Heart left ventricle (tissue), 16 donors: ENCODE measurements at regions not wholly inside any gene's neighbourhood (a gene's known extent, or its start where the extent isn't known, plus 50 kb on each side); places are given as distances from the start of the nearest gene placed in this dataset.

Experiments
- ATAC-seq, 4 donors: fragments of 200-7000 bp; cut with Tn5 transposase; one replicate each; pipeline ENCODE4 v1.9.1; 2020 to 2022; ENCODE audit warnings: moderate library complexity in 4 of 4, mild to moderate bottlenecking in 3 of 4, moderate number of reproducible peaks in 1 of 4
- DNase-seq, 5 donors: peaks; one replicate each; pipeline ENCODE4 v3.0.0-alpha.2; 2020
- H3K27ac ChIP-seq, 12 donors: fragments of 200-600 bp; sonication (generic) in 4 of 12; one replicate each; pipeline versions ENCODE4 v1.5.0 to v1.8.0; 2016 to 2022; ENCODE audit warnings: mild to moderate bottlenecking in 2 of 12
- H3K27me3 ChIP-seq, 9 donors: fragments of 200-600 bp; sonication (generic) in 2 of 9; one replicate each; pipeline versions ENCODE4 v1.5.1 to v1.8.0; 2016 to 2022; ENCODE audit warnings: mild to moderate bottlenecking in 3 of 9
- H3K36me3 ChIP-seq, 9 donors: fragments of 200-600 bp; sonication (generic) in 2 of 9; one replicate each; pipeline versions ENCODE4 v1.5.0 to v1.8.0; 2018 to 2022; ENCODE audit warnings: mild to moderate bottlenecking in 2 of 9
- H3K4me1 ChIP-seq, 12 donors: fragments of 200-600 bp; sonication (generic) in 4 of 12; one replicate each; pipeline versions ENCODE4 v1.5.0 to v1.8.0; 2016 to 2022; ENCODE audit warnings: mild to moderate bottlenecking in 3 of 12
- H3K4me3 ChIP-seq, 12 donors: fragments of 200-600 bp; sonication (generic) in 4 of 12; one replicate each; pipeline versions ENCODE4 v1.5.0 to v1.8.0; 2017 to 2022; ENCODE audit warnings: mild to moderate bottlenecking in 9 of 12, moderate library complexity in 4 of 12
- H3K9me3 ChIP-seq, 12 donors: fragments of 200-600 bp; sonication (generic) in 4 of 12; one replicate each; pipeline versions ENCODE4 v1.5.0 to v1.8.0; 2016 to 2022; ENCODE audit warnings: mild to moderate bottlenecking in 1 of 12
- POLR2A ChIP-seq, 2 donors: fragments of 450-650 bp; IDR thresholded peaks; one replicate each; pipeline ENCODE4 v1.6.1; 2017; ENCODE audit warnings: antibody characterized with exemption in 2 of 2, mild to moderate bottlenecking in 2 of 2, moderate library complexity in 2 of 2
- WGBS, 4 donors: extraction: QIAGEN DNeasy Blood & Tissue Kit in 2 of 4; methylation state at CpG; one replicate each; pipeline versions ENCODE4 v1.1.5 to v1.1.7; 2013 to 2018; 5-methylcytosine and 5-hydroxymethylcytosine counted together
- intact Hi-C, 10 donors: fragments of 100-400 bp; cut with DNase I; formaldehyde crosslinking; loops; one replicate each; pipeline versions ENCODE4 v1.11.1 to v1.14.2; 2022
- TF ChIP-seq, protein P1 (sequence below), 12 donors: fragments of 200-600 bp; sonication (generic) in 4 of 12; IDR thresholded peaks; one replicate each; pipeline versions ENCODE4 v1.5.0 to v1.8.0; 2018 to 2022; ENCODE audit warnings: antibody characterized with exemption in 12 of 12, mild to moderate bottlenecking in 5 of 12
- donor health status: ischemic (EF 13 %, LVEDD 7.1; RV severe dilation, severe dysfunction).
- donor health status: healthy with polysubstance abuse.
- donor health status: DM: no; HTN: yes; CAD: no.
- donor health status: DM: no; HTN: no; CAD: no.
- donor health status: ischemic (EF 25% LVEDD 6.9; RV normal size, moderate dysfunction).
- donor health status: ischemic (EF 25% LVEDD 5.7; RV mildly dilated, moderate dysfunction).
- donor health status: healthy.
- donor health status: DM: yes; HTN: yes; CAD: no.
- donor health status: ischemic (EF 35%, LVEDD 5.7; RV mildly dilated, moderate dysfunction).
- donor health status: nonischemic (EF 11% LVEDD 7.7; RV severe dilation, severe dysfunction).
- donor health status: DM: yes; HTN: yes; CAD: no.
- donor health status: PGD.
- donor health status: ischemic (EF 29% LVEDD 5.4; RV normal size, mild dysfunction).
- donor health status: nonischemic (EF 23%, LVEDD 6.1; RV moderate dilation, normal function).

GRCh38 chr1:116261227-116261626 is 111.8 kb upstream of the ATP1A1 start:
- no peak for DNase-seq
- H3K4me1 ChIP-seq = no peaks in the 10 kb centered on the region
- H3K27me3 ChIP-seq = no peaks in the 10 kb centered on the region
- H3K36me3 ChIP-seq = no peaks in the 10 kb centered on the region
- intact Hi-C loops = no loop called here
- no peak overlapping the region for H3K4me3 ChIP-seq
- H3K9me3 ChIP-seq = no peaks in the 10 kb centered on the region
- WGBS, 4 donors = 57 to 61% (median 58%) methylated on average over 7 of the region's 7 CpGs
- ATAC-seq = peak in 2 of 4 donors; percentile 24 to 58
- H3K27ac ChIP-seq = no peak overlapping the region
- no peak for TF ChIP-seq POLR2A (IDR thresholded peaks at IDR 0.05)
- TF ChIP-seq, protein P1, sequence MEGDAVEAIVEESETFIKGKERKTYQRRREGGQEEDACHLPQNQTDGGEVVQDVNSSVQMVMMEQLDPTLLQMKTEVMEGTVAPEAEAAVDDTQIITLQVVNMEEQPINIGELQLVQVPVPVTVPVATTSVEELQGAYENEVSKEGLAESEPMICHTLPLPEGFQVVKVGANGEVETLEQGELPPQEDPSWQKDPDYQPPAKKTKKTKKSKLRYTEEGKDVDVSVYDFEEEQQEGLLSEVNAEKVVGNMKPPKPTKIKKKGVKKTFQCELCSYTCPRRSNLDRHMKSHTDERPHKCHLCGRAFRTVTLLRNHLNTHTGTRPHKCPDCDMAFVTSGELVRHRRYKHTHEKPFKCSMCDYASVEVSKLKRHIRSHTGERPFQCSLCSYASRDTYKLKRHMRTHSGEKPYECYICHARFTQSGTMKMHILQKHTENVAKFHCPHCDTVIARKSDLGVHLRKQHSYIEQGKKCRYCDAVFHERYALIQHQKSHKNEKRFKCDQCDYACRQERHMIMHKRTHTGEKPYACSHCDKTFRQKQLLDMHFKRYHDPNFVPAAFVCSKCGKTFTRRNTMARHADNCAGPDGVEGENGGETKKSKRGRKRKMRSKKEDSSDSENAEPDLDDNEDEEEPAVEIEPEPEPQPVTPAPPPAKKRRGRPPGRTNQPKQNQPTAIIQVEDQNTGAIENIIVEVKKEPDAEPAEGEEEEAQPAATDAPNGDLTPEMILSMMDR (IDR thresholded peaks at IDR 0.05) = no peak

DNA sequence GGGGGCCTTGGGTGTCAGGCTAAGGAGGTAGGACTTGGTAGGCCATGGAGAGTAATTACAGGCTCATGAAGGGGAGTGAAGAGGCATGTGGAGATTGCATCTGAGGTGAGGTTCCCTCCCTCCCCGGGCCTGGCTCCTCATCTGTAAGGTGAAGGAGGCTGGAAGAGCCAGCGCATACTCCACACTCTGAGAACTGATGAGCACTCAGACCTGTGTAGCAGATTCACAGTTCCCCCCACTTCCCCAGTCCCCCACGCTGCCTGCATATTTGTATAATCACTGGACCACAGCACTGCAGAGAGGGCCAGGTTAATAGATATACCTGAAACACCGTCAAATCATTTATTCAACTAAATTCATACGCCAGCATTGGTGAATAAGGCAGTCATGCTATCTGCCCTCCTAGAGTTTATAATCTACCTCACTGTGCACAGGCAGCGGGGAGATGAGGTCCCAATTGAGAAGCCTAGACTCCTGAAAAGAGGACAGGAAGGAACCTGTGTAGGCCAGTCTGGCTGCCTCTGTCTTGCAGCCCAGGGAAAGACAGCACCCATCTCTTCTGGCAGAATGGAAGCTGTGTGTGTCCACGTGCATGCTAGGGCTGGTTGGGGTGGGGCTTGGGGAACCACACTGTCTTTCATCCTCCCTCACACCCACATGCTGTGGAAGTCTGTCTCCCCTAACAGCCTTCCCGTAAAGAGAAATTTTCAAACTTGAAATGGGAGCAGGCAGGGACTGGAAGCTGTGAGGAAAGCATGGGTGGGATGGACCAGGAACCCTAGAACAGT is 110.6 kb upstream of the ATP1A1 start:
- intact Hi-C loops = no loop called here
- Histone ChIP-seq H3K27me3 (no peaks in the 10 kb centered on the region), H3K36me3 (no peaks in the 10 kb centered on the region), H3K4me3 (no peak overlapping the region), H3K4me1 (no peaks in the 10 kb centered on the region), H3K27ac (no peak overlapping the region), H3K9me3 (no peaks in the 10 kb centered on the region)
- WGBS, 4 donors = 71 to 81% (median 76%) methylated on average over 8 of the region's 8 CpGs
- DNase-seq (no peak), ATAC-seq (no peak)
- TF ChIP-seq POLR2A (IDR thresholded peaks at IDR 0.05) = no peak
- TF ChIP-seq, protein P1 (IDR thresholded peaks at IDR 0.05) = no peak

- intact Hi-C loops = no loop called here
- Histone ChIP-seq H3K27ac (no peak overlapping the region), H3K36me3 (no peaks in the 10 kb centered on the region), H3K4me1 (no peaks in the 10 kb centered on the region), H3K4me3 (no peak overlapping the region), H3K9me3 (no peaks in the 10 kb centered on the region), H3K27me3 (no peaks in the 10 kb centered on the region)
- TF ChIP-seq POLR2A (IDR thresholded peaks at IDR 0.05) = no peak
- TF ChIP-seq, protein P1 (IDR thresholded peaks at IDR 0.05) = no peak
- DNase-seq (no peak), ATAC-seq (no peak)
- whole genome bisulfite sequencing, 4 donors = 73 to 100% (median 83%) methylated on average over 1 of the region's 1 CpG
Measured at GRCh38 chr1:116262995-116263385, 110.1 kb upstream of the ATP1A1 start.

DNA sequence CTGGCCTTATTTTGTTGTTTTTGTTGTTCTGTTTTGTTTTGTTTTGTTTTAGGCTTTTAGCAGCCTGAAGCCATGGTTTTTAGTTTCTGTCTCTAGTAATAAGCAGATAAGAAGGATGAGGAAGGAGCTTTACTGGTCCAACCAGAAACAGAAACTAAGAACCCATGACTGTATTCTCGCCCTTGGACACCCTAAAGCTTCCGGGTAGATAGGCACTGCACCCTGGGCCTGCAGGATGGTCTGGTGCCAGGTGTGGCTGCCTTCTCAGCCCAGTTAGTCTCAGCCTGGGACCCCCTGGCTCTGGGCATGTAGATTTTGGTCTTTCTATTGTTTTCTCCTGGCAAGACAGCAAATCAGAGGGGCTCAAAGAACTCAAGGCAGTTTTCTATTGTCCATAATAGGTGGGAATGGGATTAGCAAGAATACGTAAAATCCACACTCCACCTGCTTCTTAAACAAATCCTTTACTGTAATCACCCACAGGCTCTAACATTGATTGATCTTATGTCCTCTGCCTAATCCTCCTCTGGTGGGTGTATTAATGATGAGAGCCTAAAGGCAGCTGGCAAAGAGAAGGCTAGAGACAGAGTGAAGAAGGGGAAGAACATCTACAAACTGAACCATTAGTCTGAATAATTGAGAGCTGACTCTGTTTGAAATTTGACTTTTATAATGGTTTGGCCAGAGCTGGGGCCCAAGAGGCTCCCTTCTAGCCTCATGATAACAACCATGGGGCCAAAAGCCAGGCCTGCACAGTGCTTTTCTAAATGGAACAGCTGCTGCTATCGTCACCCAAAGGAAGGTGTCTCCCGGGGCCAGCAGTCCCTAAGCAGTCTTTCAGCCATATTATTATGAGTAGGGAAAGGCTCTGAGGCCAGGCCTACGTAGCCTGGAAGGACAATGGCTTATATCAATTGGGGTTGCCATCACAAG is 106.8 kb upstream of the ATP1A1 start:
- WGBS, 4 donors = 79 to 92% (median 87%) methylated on average over 6 of the region's 6 CpGs
- no peak for ATAC-seq

More for the DNA sequence above, 106.8 kb upstream of the ATP1A1 start:
- TF ChIP-seq, protein P1 (IDR thresholded peaks at IDR 0.05) = no peak
- no peak for TF ChIP-seq POLR2A (IDR thresholded peaks at IDR 0.05)
- H3K36me3 ChIP-seq = no peaks in the 10 kb centered on the region
- intact Hi-C loops = no loop called here
- H3K4me1 ChIP-seq = peaks cover 0 to 5% (median 0%) of the 10 kb centered on the region in 12 donors
- H3K27me3 ChIP-seq = no peaks in the 10 kb centered on the region
- H3K27ac ChIP-seq = no peak overlapping the region
- no peak overlapping the region for H3K4me3 ChIP-seq
- DNase-seq = no peak
- no peaks in the 10 kb centered on the region for H3K9me3 ChIP-seq
